Endodermal cell (in vitro differentiated cells): ENCODE measurements at regions not wholly inside any gene's neighbourhood (a gene's known extent, or its start where the extent isn't known, plus 50 kb on each side); places are given as distances from the start of the nearest gene placed in this dataset.

Source experiments
- DNase-seq: peaks from one replicate; pipeline ENCODE4 v3.0.0-alpha.2; 2017
- H3K27ac ChIP-seq: 2 replicates; pipeline ENCODE4 v1.5.1; 2013; ENCODE audit warnings: mild to moderate bottlenecking, low read depth, low read length, moderate library complexity
- H3K27me3 ChIP-seq: 2 replicates; pipeline ENCODE4 v1.6.1; 2013; ENCODE audit warnings: mild to moderate bottlenecking, low read length, moderate library complexity; ENCODE audit not compliant: insufficient read depth, control insufficient read depth, poor library complexity, severe bottlenecking
- H3K36me3 ChIP-seq: 2 replicates; pipeline ENCODE4 v1.7.0; 2013; ENCODE audit warnings: mild to moderate bottlenecking, low read length, moderate library complexity; ENCODE audit not compliant: control insufficient read depth, insufficient read depth
- H3K4me1 ChIP-seq: one replicate; pipeline ENCODE4 v1.7.0; 2013; ENCODE audit warnings: low read length; ENCODE audit not compliant: control insufficient read depth, insufficient read depth
- H3K4me3 ChIP-seq: 2 replicates; pipeline ENCODE4 v1.5.1; 2013; ENCODE audit warnings: mild to moderate bottlenecking, low read length, moderate library complexity
- H3K9ac ChIP-seq: 2 replicates; pipeline ENCODE4 v1.6.1; 2013; ENCODE audit warnings: mild to moderate bottlenecking, low read length, moderate library complexity; ENCODE audit not compliant: poor library complexity, severe bottlenecking; ENCODE audit errors: extremely low read depth
- H3K9me3 ChIP-seq: 2 replicates; pipeline ENCODE4 v1.6.1; 2013; ENCODE audit warnings: mild to moderate bottlenecking, low read length, moderate library complexity; ENCODE audit not compliant: control insufficient read depth
- H3K27ac Mint-ChIP-seq: 2 replicates; pipeline ENCODE4 v1.8.0; 2020; ENCODE audit warnings: mixed read lengths
- H3K27me3 Mint-ChIP-seq: 2 replicates; pipeline ENCODE4 v1.8.0; 2021; ENCODE audit warnings: mild to moderate bottlenecking, mixed read lengths; ENCODE audit not compliant: insufficient read depth
- H3K36me3 Mint-ChIP-seq: 2 replicates; pipeline ENCODE4 v1.8.0; 2020; ENCODE audit warnings: low read depth, mixed read lengths
- H3K4me1 Mint-ChIP-seq: 2 replicates; pipeline ENCODE4 v1.8.0; 2020; ENCODE audit warnings: mixed read lengths
- H3K4me3 Mint-ChIP-seq: 2 replicates; pipeline ENCODE4 v1.8.0; 2020; ENCODE audit warnings: mild to moderate bottlenecking, moderate library complexity, mixed read lengths
- H3K9me3 Mint-ChIP-seq: 2 replicates; pipeline ENCODE4 v1.8.0; 2020; ENCODE audit warnings: mild to moderate bottlenecking, mixed read lengths
- WGBS, 2 experiments: methylation state at CpG; one replicate each; pipeline versions ENCODE4 v1.1.5 to v1.1.7; 2013; ENCODE audit warnings: missing lambda C conversion rate in 2 of 2, mixed read lengths in 1 of 2; ENCODE audit not compliant: insufficient coverage in 1 of 2, insufficient read length in 1 of 2; 5-methylcytosine and 5-hydroxymethylcytosine counted together
- TF ChIP-seq, protein P1 (sequence below): fragments of 200-600 bp; sonication (generic); conservative IDR thresholded peaks from 2 replicates; pipeline ENCODE4 v1.5.0; 2021; ENCODE audit warnings: antibody characterized with exemption, mild to moderate bottlenecking

DNA sequence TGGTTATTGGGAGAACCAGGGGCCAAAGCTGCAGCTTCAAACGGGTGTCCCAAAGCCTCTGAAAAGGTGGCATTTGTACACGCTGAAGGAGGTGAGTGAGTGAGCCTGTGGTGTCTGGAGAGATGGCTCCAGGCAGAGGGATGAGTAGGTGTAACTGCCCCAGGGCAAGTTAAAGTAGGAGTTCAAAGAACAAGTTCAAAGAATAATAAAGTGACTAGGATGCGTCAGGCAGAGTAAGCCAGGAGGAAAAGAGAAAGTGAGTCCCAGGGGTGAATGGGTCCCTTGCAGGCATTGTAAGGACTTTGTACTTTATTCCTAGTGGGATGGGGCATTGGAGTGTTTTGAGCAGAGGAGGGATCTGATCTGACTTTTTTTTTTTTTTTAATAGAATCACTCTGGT, 201.4 kb upstream of the PWP1 start:
- H3K27ac ChIP-seq, result no peak overlapping the region
- peaks cover 21% of the 10 kb centered on the region for H3K27me3 Mint-ChIP-seq
- no peak overlapping the region for H3K4me3 Mint-ChIP-seq
- H3K9ac ChIP-seq, result no peak overlapping the region
- peaks cover 17% of the 10 kb centered on the region for H3K27me3 ChIP-seq
- no peak overlapping the region for H3K4me3 ChIP-seq
- H3K27ac Mint-ChIP-seq, result no peak overlapping the region
- no peaks in the 10 kb centered on the region for H3K36me3 Mint-ChIP-seq
- 82 to 89% methylated on average over 3 of the region's 3 CpGs for WGBS, 2 experiments
- H3K9me3 Mint-ChIP-seq, result no peaks in the 10 kb centered on the region
- H3K9me3 ChIP-seq, result no peaks in the 10 kb centered on the region
- no peaks in the 10 kb centered on the region for H3K4me1 Mint-ChIP-seq
- H3K4me1 ChIP-seq, result no peaks in the 10 kb centered on the region
- no peak for DNase-seq
- no peaks in the 10 kb centered on the region for H3K36me3 ChIP-seq
- TF ChIP-seq, protein P1, sequence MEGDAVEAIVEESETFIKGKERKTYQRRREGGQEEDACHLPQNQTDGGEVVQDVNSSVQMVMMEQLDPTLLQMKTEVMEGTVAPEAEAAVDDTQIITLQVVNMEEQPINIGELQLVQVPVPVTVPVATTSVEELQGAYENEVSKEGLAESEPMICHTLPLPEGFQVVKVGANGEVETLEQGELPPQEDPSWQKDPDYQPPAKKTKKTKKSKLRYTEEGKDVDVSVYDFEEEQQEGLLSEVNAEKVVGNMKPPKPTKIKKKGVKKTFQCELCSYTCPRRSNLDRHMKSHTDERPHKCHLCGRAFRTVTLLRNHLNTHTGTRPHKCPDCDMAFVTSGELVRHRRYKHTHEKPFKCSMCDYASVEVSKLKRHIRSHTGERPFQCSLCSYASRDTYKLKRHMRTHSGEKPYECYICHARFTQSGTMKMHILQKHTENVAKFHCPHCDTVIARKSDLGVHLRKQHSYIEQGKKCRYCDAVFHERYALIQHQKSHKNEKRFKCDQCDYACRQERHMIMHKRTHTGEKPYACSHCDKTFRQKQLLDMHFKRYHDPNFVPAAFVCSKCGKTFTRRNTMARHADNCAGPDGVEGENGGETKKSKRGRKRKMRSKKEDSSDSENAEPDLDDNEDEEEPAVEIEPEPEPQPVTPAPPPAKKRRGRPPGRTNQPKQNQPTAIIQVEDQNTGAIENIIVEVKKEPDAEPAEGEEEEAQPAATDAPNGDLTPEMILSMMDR, result no peak

GRCh38 chr12:107484941-107485340, 200.7 kb upstream of the PWP1 start:
- no peak overlapping the region for H3K27ac Mint-ChIP-seq
- H3K36me3 Mint-ChIP-seq, result no peaks in the 10 kb centered on the region
- TF ChIP-seq, protein P1, result no peak
- H3K9me3 Mint-ChIP-seq, result no peaks in the 10 kb centered on the region
- peaks cover 21% of the 10 kb centered on the region for H3K27me3 Mint-ChIP-seq
- H3K36me3 ChIP-seq, result no peaks in the 10 kb centered on the region
- H3K27ac ChIP-seq, result no peak overlapping the region
- H3K4me3 Mint-ChIP-seq, result no peak overlapping the region
- H3K27me3 ChIP-seq, result peaks cover 17% of the 10 kb centered on the region
- WGBS, 2 experiments, result 86% methylated on average over 1 of the region's 1 CpG; no CpG with 5 or more reads in 1 of the 2 experiments
- H3K4me1 Mint-ChIP-seq, result no peaks in the 10 kb centered on the region
- DNase-seq, result no peak
- no peak overlapping the region for H3K9ac ChIP-seq
- no peak overlapping the region for H3K4me3 ChIP-seq
- H3K9me3 ChIP-seq, result no peaks in the 10 kb centered on the region
- no peaks in the 10 kb centered on the region for H3K4me1 ChIP-seq

DNA sequence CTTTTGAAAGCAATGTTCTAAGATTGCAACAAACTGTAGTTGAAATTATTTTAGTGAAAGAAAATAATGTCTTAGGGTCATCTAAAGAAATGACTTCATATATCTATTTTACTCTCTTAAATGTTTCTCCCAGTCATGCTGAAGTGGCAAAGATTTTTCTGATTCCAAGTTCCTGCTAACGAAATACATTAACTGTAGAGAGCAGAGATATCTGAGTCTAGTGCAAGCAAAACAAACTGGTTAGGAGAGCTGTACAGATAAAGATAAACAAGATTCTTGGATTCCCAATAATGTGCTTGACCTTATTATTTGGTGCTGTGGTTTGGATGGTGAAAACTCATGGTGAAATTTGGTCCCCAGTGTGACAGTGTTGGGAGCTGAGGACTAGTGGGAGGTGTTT, 199.9 kb upstream of the PWP1 start:
- Histone ChIP-seq H3K9me3 (no peaks in the 10 kb centered on the region), H3K27ac (no peak overlapping the region), H3K4me3 (no peak overlapping the region), H3K4me1 (no peaks in the 10 kb centered on the region), H3K36me3 (no peaks in the 10 kb centered on the region), H3K9ac (no peak overlapping the region), H3K27me3 (peaks cover 9% of the 10 kb centered on the region)
- H3K4me1 Mint-ChIP-seq, result no peaks in the 10 kb centered on the region
- H3K9me3 Mint-ChIP-seq, result no peaks in the 10 kb centered on the region
- 96 to 100% methylated on average over 1 of the region's 1 CpG for WGBS, 2 experiments
- TF ChIP-seq, protein P1, result no peak
- no peak for DNase-seq
- no peak overlapping the region for H3K27ac Mint-ChIP-seq
- H3K27me3 Mint-ChIP-seq, result peaks cover 21% of the 10 kb centered on the region
- no peak overlapping the region for H3K4me3 Mint-ChIP-seq
- H3K36me3 Mint-ChIP-seq, result no peaks in the 10 kb centered on the region
